Kidney glomerular epithelial cell (primary cell): ENCODE measurements at regions not wholly inside any gene's neighbourhood (a gene's known extent, or its start where the extent isn't known, plus 50 kb on each side); places are given as distances from the start of the nearest gene placed in this dataset.
"Not testable (repeated sequence)": the region's sequence is repeated elsewhere in the genome, so short reads cannot be mapped to it uniquely, and the experiment has no call there.

Experiments used
- DNase-seq: peaks from one replicate; lab custom pipeline; 2025; lab: John Stamatoyannopoulos, UW

GRCh38 chr16:10232757-10233156 lies 50.5 kb upstream of the GRIN2A start:
- DNase-seq: no peak

- no peak for DNase-seq
These were observed 57.4 kb upstream of the GRIN2A start for GRCh38 chr16:10239640-10240039.

- peak; percentile 11 for DNase-seq
These were observed 58.8 kb upstream of the GRIN2A start for GRCh38 chr16:10240854-10241613.

GRCh38 chr16:10242097-10242496 lies 59.9 kb upstream of the GRIN2A start:
- no peak for DNase-seq

- no peak for DNase-seq
These were observed 60.7 kb upstream of the GRIN2A start for GRCh38 chr16:10242916-10243315.

GRCh38 chr16:10245002-10245401 lies 62.8 kb upstream of the GRIN2A start:
- no peak for DNase-seq

- DNase-seq: no peak
These were observed 68.1 kb upstream of the GRIN2A start for GRCh38 chr16:10250137-10250828.

GRCh38 chr16:10252155-10252554 lies 69.9 kb upstream of the GRIN2A start:
- DNase-seq: no peak

GRCh38 chr16:10253409-10253808 lies 71.2 kb upstream of the GRIN2A start:
- no peak for DNase-seq

- DNase-seq: no peak
These were observed 73.5 kb upstream of the GRIN2A start for GRCh38 chr16:10255728-10256127.

GRCh38 chr16:10256784-10257641 lies 74.8 kb upstream of the GRIN2A start:
- peak; percentile 13 for DNase-seq

- DNase-seq: not testable (repeated sequence)
These were observed 75.5 kb upstream of the GRIN2A start for GRCh38 chr16:10257642-10258251.

- peak; percentile 88 for DNase-seq
These were observed 76.8 kb upstream of the GRIN2A start for GRCh38 chr16:10258930-10259603.

- DNase-seq: no peak
These were observed 78.8 kb upstream of the GRIN2A start for GRCh38 chr16:10261077-10261476.

- not testable (repeated sequence) for DNase-seq
These were observed 79.3 kb upstream of the GRIN2A start for GRCh38 chr16:10261526-10261925.

GRCh38 chr16:10262377-10263132 lies 80.3 kb upstream of the GRIN2A start:
- no peak for DNase-seq

GRCh38 chr16:10265770-10266615 lies 83.8 kb upstream of the GRIN2A start:
- DNase-seq: no peak

- no peak for DNase-seq
These were observed 84.6 kb upstream of the GRIN2A start for GRCh38 chr16:10266809-10267208.

GRCh38 chr16:10269632-10270031 lies 87.4 kb upstream of the GRIN2A start:
- no peak for DNase-seq
